H9 (cell line): ENCODE measurements at regions not wholly inside any gene's neighbourhood (a gene's known extent, or its start where the extent isn't known, plus 50 kb on each side); places are given as distances from the start of the nearest gene placed in this dataset.

ENCODE experiments used
- DNase-seq: peaks from one replicate; pipeline ENCODE4 v3.0.0-alpha.2; 2017
- H2AFZ ChIP-seq: one replicate; pipeline ENCODE4 v1.6.1; 2013; ENCODE audit warnings: mild to moderate bottlenecking, low read length, control low read depth, moderate library complexity
- H2AK5ac ChIP-seq: 2 replicates; pipeline ENCODE4 v1.6.1; 2013; ENCODE audit warnings: low read length, control low read depth, mixed read lengths; ENCODE audit not compliant: insufficient read length
- H2BK120ac ChIP-seq: one replicate; pipeline ENCODE4 v1.6.1; 2013; ENCODE audit warnings: low read depth, mild to moderate bottlenecking, low read length, control low read depth, inconsistent platforms; ENCODE audit not compliant: poor library complexity, severe bottlenecking
- H2BK12ac ChIP-seq: 2 replicates; pipeline ENCODE4 v1.6.1; 2013; ENCODE audit warnings: low read length, control low read depth, mixed read lengths, low read depth; ENCODE audit not compliant: insufficient read length
- H2BK15ac ChIP-seq: 2 replicates; pipeline ENCODE4 v1.6.1; 2013; ENCODE audit warnings: low read depth, low read length, control low read depth
- H2BK20ac ChIP-seq: one replicate; pipeline ENCODE4 v1.6.1; 2013; ENCODE audit warnings: low read depth, mild to moderate bottlenecking, low read length, control low read depth, inconsistent platforms; ENCODE audit not compliant: poor library complexity, severe bottlenecking
- H2BK5ac ChIP-seq: 2 replicates; pipeline ENCODE4 v1.6.1; 2013; ENCODE audit warnings: low read length, control low read depth, mixed read lengths; ENCODE audit not compliant: insufficient read length
- H3K14ac ChIP-seq: 2 replicates; pipeline ENCODE4 v1.6.1; 2013; ENCODE audit warnings: low read length, control low read depth; ENCODE audit not compliant: insufficient read depth
- H3K18ac ChIP-seq: 2 replicates; pipeline ENCODE4 v1.6.1; 2013; ENCODE audit warnings: low read depth, mild to moderate bottlenecking, mixed read lengths, low read length, control low read depth; ENCODE audit not compliant: insufficient read length
- H3K23ac ChIP-seq: 2 replicates; pipeline ENCODE4 v1.6.1; 2013; ENCODE audit warnings: low read length, control low read depth, mixed read lengths, low read depth; ENCODE audit not compliant: insufficient read length
- H3K23me2 ChIP-seq: 2 replicates; pipeline ENCODE4 v1.6.1; 2013; ENCODE audit warnings: low read depth, mild to moderate bottlenecking, mixed read lengths, low read length, control low read depth; ENCODE audit not compliant: insufficient read length, poor library complexity, severe bottlenecking
- H3K27ac ChIP-seq: 2 replicates; pipeline ENCODE4 v1.5.1; 2013; ENCODE audit warnings: low read length, control low read depth, mixed read lengths, low read depth; ENCODE audit not compliant: insufficient read length
- H3K27me3 ChIP-seq: 2 replicates; pipeline ENCODE4 v1.6.1; 2013; ENCODE audit warnings: low read length, control low read depth, inconsistent platforms; ENCODE audit not compliant: insufficient read depth
- H3K4ac ChIP-seq: 2 replicates; pipeline ENCODE4 v1.6.1; 2013; ENCODE audit warnings: low read depth, mild to moderate bottlenecking, control low read depth, inconsistent platforms, low read length, moderate library complexity
- H3K4me1 ChIP-seq: 2 replicates; pipeline ENCODE4 v1.6.1; 2013; ENCODE audit warnings: low read length, control low read depth, inconsistent platforms; ENCODE audit not compliant: insufficient read depth
- H3K4me2 ChIP-seq: 2 replicates; pipeline ENCODE4 v1.6.1; 2013; ENCODE audit warnings: low read length, control low read depth, mixed read lengths; ENCODE audit not compliant: insufficient read length, insufficient read depth
- H3K56ac ChIP-seq: 2 replicates; pipeline ENCODE4 v1.6.1; 2013; ENCODE audit warnings: low read depth, mild to moderate bottlenecking, mixed read lengths, low read length, control low read depth; ENCODE audit not compliant: insufficient read length
- H3K79me1 ChIP-seq: 2 replicates; pipeline ENCODE4 v1.6.1; 2013; ENCODE audit warnings: low read depth, mild to moderate bottlenecking, moderate library complexity, low read length, control low read depth, inconsistent platforms; ENCODE audit not compliant: insufficient read depth, poor library complexity, severe bottlenecking
- H3K79me2 ChIP-seq: 2 replicates; pipeline ENCODE4 v1.6.1; 2013; ENCODE audit warnings: low read length, control low read depth, inconsistent platforms; ENCODE audit not compliant: insufficient read depth
- H3K9ac ChIP-seq: 2 replicates; pipeline ENCODE4 v1.6.1; 2013; ENCODE audit warnings: low read length, control low read depth, mixed read lengths; ENCODE audit not compliant: insufficient read length; ENCODE audit errors: extremely low read depth
- H3K9me3 ChIP-seq: one replicate; pipeline ENCODE4 v1.6.1; 2013; ENCODE audit warnings: low read depth, low read length, inconsistent platforms; ENCODE audit not compliant: control insufficient read depth
- H3T11ph ChIP-seq: one replicate; pipeline ENCODE4 v1.6.1; 2013; ENCODE audit warnings: mild to moderate bottlenecking, low read length, control low read depth, inconsistent platforms
- H4K20me1 ChIP-seq: one replicate; pipeline ENCODE4 v1.6.1; 2013; ENCODE audit not compliant: control insufficient read depth, insufficient read length, insufficient read depth
- H4K5ac ChIP-seq: 2 replicates; pipeline ENCODE4 v1.6.1; 2013; ENCODE audit warnings: low read depth, mild to moderate bottlenecking, mixed read lengths, low read length, control low read depth; ENCODE audit not compliant: insufficient read length
- H4K8ac ChIP-seq: replicated peaks from 2 replicates; pipeline ENCODE4 v1.6.1; 2013; ENCODE audit warnings: low read length, control low read depth, mixed read lengths, low read depth; ENCODE audit not compliant: insufficient read length
- H4K91ac ChIP-seq: 2 replicates; pipeline ENCODE4 v1.6.1; 2013; ENCODE audit warnings: low read depth, mild to moderate bottlenecking, moderate library complexity, mixed read lengths, low read length, control low read depth; ENCODE audit not compliant: insufficient read length
- H3K27ac Mint-ChIP-seq, 3 experiments: 2 replicates in 2 of 3; 3 replicates in 1 of 3; pipeline ENCODE4 v1.8.0; 2020 to 2021; ENCODE audit warnings: mixed read lengths in 3 of 3, mild to moderate bottlenecking in 1 of 3, moderate library complexity in 1 of 3
- H3K27me3 Mint-ChIP-seq: 2 replicates; pipeline ENCODE4 v1.8.0; 2021; ENCODE audit warnings: low read depth, mild to moderate bottlenecking, moderate library complexity, mixed read lengths
- H3K36me3 Mint-ChIP-seq, 3 experiments: 2 replicates in 2 of 3; 3 replicates in 1 of 3; pipeline ENCODE4 v1.8.0; 2020 to 2021; ENCODE audit warnings: low read depth in 3 of 3, mixed read lengths in 3 of 3; ENCODE audit not compliant: insufficient read depth in 1 of 3
- H3K4me1 Mint-ChIP-seq, 2 experiments: 2 replicates each; pipeline ENCODE4 v1.8.0; 2020; ENCODE audit warnings: mixed read lengths in 2 of 2
- H3K4me3 Mint-ChIP-seq, 2 experiments: 2 replicates in 1 of 2; 3 replicates in 1 of 2; pipeline ENCODE4 v1.8.0; 2020 to 2021; ENCODE audit warnings: mild to moderate bottlenecking in 2 of 2, mixed read lengths in 2 of 2, moderate library complexity in 1 of 2
- H3K9me3 Mint-ChIP-seq, 2 experiments: 2 replicates in 1 of 2; 3 replicates in 1 of 2; pipeline ENCODE4 v1.8.0; 2020; ENCODE audit warnings: mild to moderate bottlenecking in 2 of 2, mixed read lengths in 2 of 2, moderate library complexity in 1 of 2
- CTCF ChIP-seq: fragments of 200-600 bp; sonication (generic); conservative IDR thresholded peaks from 3 replicates; pipeline ENCODE4 v1.8.0; 2021; ENCODE audit warnings: antibody characterized with exemption, mild to moderate bottlenecking
- WGBS: extraction: QIAGEN DNeasy Blood & Tissue Kit; methylation state at CpG from one replicate; pipeline ENCODE4 v1.1.7; 2013; ENCODE audit warnings: missing lambda C conversion rate, low lambda C conversion rate, mixed read lengths; ENCODE audit not compliant: insufficient read length; ENCODE audit errors: extremely low coverage; 5-methylcytosine and 5-hydroxymethylcytosine counted together

GRCh38 chr2:12617853-12618252 is 98.9 kb upstream of the TRIB2 start:
- no peaks in the 10 kb centered on the region for H3K79me2 ChIP-seq
- H2BK15ac ChIP-seq: no peak overlapping the region
- H3K27ac ChIP-seq: no peak overlapping the region
- H3K56ac ChIP-seq: no peak overlapping the region
- H3K9me3 Mint-ChIP-seq: no peaks in the 10 kb centered on the region
- no peak overlapping the region for H2BK12ac ChIP-seq
- H3K18ac ChIP-seq: no peak overlapping the region
- H3K23ac ChIP-seq: no peak overlapping the region
- H4K91ac ChIP-seq: no peak overlapping the region
- no peaks in the 10 kb centered on the region for H3K23me2 ChIP-seq
- H3K9me3 ChIP-seq: no peaks in the 10 kb centered on the region
- no peak overlapping the region for H2AFZ ChIP-seq
- no peak overlapping the region for H3K9ac ChIP-seq
- no peak overlapping the region for H2BK120ac ChIP-seq
- H3K4me1 Mint-ChIP-seq: peaks cover 4 to 6% of the 10 kb centered on the region in 2 experiments; a peak in 3 of 4 replicates
- H3K27me3 ChIP-seq: no peaks in the 10 kb centered on the region
- no peak overlapping the region for H3K4me3 Mint-ChIP-seq
- no peak overlapping the region for H3T11ph ChIP-seq
- no peak overlapping the region for H3K14ac ChIP-seq
- no peak overlapping the region for H2BK20ac ChIP-seq
- no peaks in the 10 kb centered on the region for H4K20me1 ChIP-seq
- no peak for DNase-seq
- H3K27me3 Mint-ChIP-seq: 0 out of 2 replicates have a peak, but pooled peaks cover 2% of the 10 kb centered on the region
- no peak overlapping the region for H3K27ac Mint-ChIP-seq
- H4K8ac ChIP-seq: no peak overlapping the region
- no peak overlapping the region for H3K4me2 ChIP-seq
- H3K4me1 ChIP-seq: peaks cover 2% of the 10 kb centered on the region; the same call in 1 of the 2 replicates
- no peak overlapping the region for H2AK5ac ChIP-seq
- H3K36me3 Mint-ChIP-seq: no peaks in the 10 kb centered on the region
- WGBS: no CpG with 5 or more reads among the region's 2 CpGs
- no peaks in the 10 kb centered on the region for H3K79me1 ChIP-seq
- H3K4ac ChIP-seq: no peak overlapping the region
- TF ChIP-seq CTCF: no peak
- no peak overlapping the region for H4K5ac ChIP-seq
- no peak overlapping the region for H2BK5ac ChIP-seq
